ENCODE measurements at regions not wholly inside any gene's neighbourhood (a gene's known extent, or its start where the extent isn't known, plus 50 kb on each side); places are given as distances from the start of the nearest gene placed in this dataset.
A peak's percentile ranks its signal among the peaks of the same experiment; 100 is the strongest.

- Histone ChIP-seq H3K9me3 (ENCODE audit: insufficient read depth, low read depth) (no peaks in the 10 kb centered on the region), H3K9me2 (ENCODE audit: insufficient read depth) (no peaks in the 10 kb centered on the region), H3K4me3 (no peak overlapping the region), H3K4me2 (no peak overlapping the region), H3K27me3 (ENCODE audit: insufficient read depth, low read depth) (no peaks in the 10 kb centered on the region), H3K79me2 (ENCODE audit: low read depth) (no peaks in the 10 kb centered on the region), H3K27ac (no peak overlapping the region), H3K4me1 (replicated peaks; ENCODE audit: insufficient read depth) (no peaks in the 10 kb centered on the region), H4K20me1 (ENCODE audit: insufficient read depth) (no peaks in the 10 kb centered on the region; the same call in 1 of the 2 replicates), H2AFZ (no peak overlapping the region), H3K36me3 (ENCODE audit: low read depth) (no peaks in the 10 kb centered on the region), H3F3A (ENCODE audit: insufficient read depth, low read depth) (0 out of 2 replicates have a peak, but pooled peaks cover 4% of the 10 kb centered on the region)
- no peak for TF ChIP-seq EZH2 (IDR thresholded peaks at IDR 0.05; ENCODE audit: low read depth)
- no peak for TF ChIP-seq CTCF (conservative IDR thresholded peaks at IDR 0.05)
- ChIA-PET POLR2A (ENCODE audit: unreplicated experiment) (no interaction called here), CTCF (no interaction called here)
- BruUV-seq (replicated peaks), result no TSS peak
- DNase-seq, result no peak
- intact Hi-C loops (cut with micrococcal nuclease; ENCODE audit: unreplicated experiment), result no loop called here
These were observed 87.6 kb upstream of the CIBAR2 start for GRCh38 chr16:85199880-85200279.

- intact Hi-C loops (cut with micrococcal nuclease; ENCODE audit: unreplicated experiment), result no loop called here
- H3K9me3 ChIP-seq (ENCODE audit: insufficient read depth, low read depth), result no peaks in the 10 kb centered on the region
- H3K27me3 ChIP-seq (ENCODE audit: insufficient read depth, low read depth), result no peaks in the 10 kb centered on the region
- H4K20me1 ChIP-seq (ENCODE audit: insufficient read depth), result no peaks in the 10 kb centered on the region
- 0 out of 2 replicates have a peak, but pooled peaks cover 4% of the 10 kb centered on the region for H3F3A ChIP-seq (ENCODE audit: insufficient read depth, low read depth)
- ChIA-PET POLR2A (ENCODE audit: unreplicated experiment) (interaction anchor here (0.7 kb wide), 1 partner anchor 86 kb away, joined by 7 read pairs; no protein-coding TSS in a partner anchor), CTCF (no interaction called here)
- no peaks in the 10 kb centered on the region for H3K9me2 ChIP-seq (ENCODE audit: insufficient read depth)
- H3K79me2 ChIP-seq (ENCODE audit: low read depth), result no peaks in the 10 kb centered on the region
- BruUV-seq (replicated peaks), result no TSS peak
- no peak overlapping the region for H3K4me2 ChIP-seq
- no peak overlapping the region for H3K27ac ChIP-seq
- H3K4me3 ChIP-seq, result no peak overlapping the region
- H3K36me3 ChIP-seq (ENCODE audit: low read depth), result no peaks in the 10 kb centered on the region
- H3K4me1 ChIP-seq (replicated peaks; ENCODE audit: insufficient read depth), result no peaks in the 10 kb centered on the region
- TF ChIP-seq EZH2 (IDR thresholded peaks at IDR 0.05; ENCODE audit: low read depth) (no peak), CTCF (conservative IDR thresholded peaks at IDR 0.05) (no peak)
- DNase-seq, result peak in 1 of 2 experiments; percentile 46
- H2AFZ ChIP-seq, result no peak overlapping the region
These were observed 88.4 kb upstream of the CIBAR2 start for GRCh38 chr16:85200471-85201278.

GRCh38 chr16:85201574-85201973 lies 89.3 kb upstream of the CIBAR2 start:
- Histone ChIP-seq H3K27me3 (ENCODE audit: insufficient read depth, low read depth) (no peaks in the 10 kb centered on the region), H3K79me2 (ENCODE audit: low read depth) (no peaks in the 10 kb centered on the region), H4K20me1 (ENCODE audit: insufficient read depth) (no peaks in the 10 kb centered on the region), H3F3A (ENCODE audit: insufficient read depth, low read depth) (0 out of 2 replicates have a peak, but pooled peaks cover 4% of the 10 kb centered on the region), H2AFZ (no peak overlapping the region), H3K27ac (no peak overlapping the region), H3K9me2 (ENCODE audit: insufficient read depth) (no peaks in the 10 kb centered on the region), H3K4me1 (replicated peaks; ENCODE audit: insufficient read depth) (no peaks in the 10 kb centered on the region), H3K4me3 (no peak overlapping the region), H3K4me2 (no peak overlapping the region), H3K36me3 (ENCODE audit: low read depth) (no peaks in the 10 kb centered on the region), H3K9me3 (ENCODE audit: insufficient read depth, low read depth) (no peaks in the 10 kb centered on the region)
- no peak for DNase-seq
- intact Hi-C loops (cut with micrococcal nuclease; ENCODE audit: unreplicated experiment), result no loop called here
- TF ChIP-seq CTCF (conservative IDR thresholded peaks at IDR 0.05) (no peak), EZH2 (IDR thresholded peaks at IDR 0.05; ENCODE audit: low read depth) (no peak)
- no TSS peak for BruUV-seq (replicated peaks)
- CTCF ChIA-PET, result no interaction called here
- POLR2A ChIA-PET (ENCODE audit: unreplicated experiment), result interaction anchor here (0.7 kb wide), 1 partner anchor 87 kb away, joined by 7 read pairs; no protein-coding TSS in a partner anchor

All from PC-9 (cell line).